HEK293 (cell line): ENCODE measurements at regions not wholly inside any gene's neighbourhood (a gene's known extent, or its start where the extent isn't known, plus 50 kb on each side); places are given as distances from the start of the nearest gene placed in this dataset.

ENCODE experiments used
- CTCF ChIA-PET: fragments of 350-600 bp; formaldehyde crosslinking; extraction: SDS; loops from one replicate; lab custom pipeline; 2021; ENCODE audit warnings: antibody characterized with exemption; lab: Yijun Ruan, JAX
- POLR2A ChIA-PET: fragments of 300-600 bp; formaldehyde crosslinking; extraction: SDS; loops from one replicate; lab custom pipeline; 2020; ENCODE audit warnings: antibody characterized with exemption, inconsistent platforms; lab: Yijun Ruan, JAX
- H3K27ac ChIP-seq: fragments of 200-500 bp; sonication (Bioruptor generic); 2 replicates; pipeline ENCODE4 v1.5.1; 2014; ENCODE audit warnings: low read depth, low read length, control low read depth, inconsistent platforms; ENCODE audit errors: extremely low read depth
- H3K36me3 ChIP-seq, 2 experiments: fragments of 200-500 bp in 1 of 2; sonication (Bioruptor generic) in 1 of 2; 1 replicate in 1 of 2; 2 replicates in 1 of 2; pipeline ENCODE4 v1.5.1; 2014 to 2017; ENCODE audit warnings: inconsistent platforms in 2 of 2, low read length in 2 of 2; ENCODE audit not compliant: control insufficient read depth in 2 of 2, insufficient read depth in 1 of 2
- H3K4me1 ChIP-seq: fragments of 200-500 bp; sonication (Bioruptor generic); 2 replicates; pipeline ENCODE4 v1.5.1; 2014; ENCODE audit warnings: mild to moderate bottlenecking, low read length, inconsistent platforms; ENCODE audit not compliant: control insufficient read depth, insufficient read depth
- H3K4me3 ChIP-seq: 2 replicates; pipeline ENCODE4 v1.5.1; 2011; ENCODE audit warnings: low read depth, mild to moderate bottlenecking, control low read depth, low read length, moderate library complexity
- H3K9me3 ChIP-seq: fragments of 200-500 bp; sonication (Bioruptor generic); 2 replicates; pipeline ENCODE4 v1.5.1; 2014; ENCODE audit warnings: low read depth, low read length, inconsistent platforms; ENCODE audit not compliant: control insufficient read depth, insufficient read depth
- BCL11A ChIP-seq: fragments of 450-650 bp; formaldehyde crosslinking; IDR thresholded peaks from 2 replicates; pipeline ENCODE4 v1.5.1; 2016; ENCODE audit warnings: low read depth, missing biosample characterization, missing genetic modification characterization
- GLI4 ChIP-seq: fragments of 450-650 bp; formaldehyde crosslinking; IDR thresholded peaks from 2 replicates; pipeline ENCODE4 v1.5.1; 2016; ENCODE audit warnings: missing biosample characterization, missing genetic modification characterization
- KLF8 ChIP-seq: fragments of 450-650 bp; formaldehyde crosslinking; IDR thresholded peaks from 2 replicates; pipeline ENCODE4 v1.5.1; 2016; ENCODE audit warnings: missing biosample characterization, missing genetic modification characterization
- OVOL3 ChIP-seq: fragments of 450-650 bp; formaldehyde crosslinking; IDR thresholded peaks from 2 replicates; pipeline ENCODE4 v1.5.1; 2016; ENCODE audit warnings: missing biosample characterization, missing genetic modification characterization
- YY2 ChIP-seq: fragments of 450-650 bp; formaldehyde crosslinking; IDR thresholded peaks from 2 replicates; pipeline ENCODE4 v1.5.1; 2016; ENCODE audit warnings: missing biosample characterization, missing genetic modification characterization
- ZBTB7A ChIP-seq: fragments of 450-650 bp; formaldehyde crosslinking; IDR thresholded peaks from 2 replicates; pipeline ENCODE4 v1.5.1; 2016; ENCODE audit warnings: low read depth, missing biosample characterization, missing genetic modification characterization
- ZFP41 ChIP-seq: fragments of 450-650 bp; formaldehyde crosslinking; IDR thresholded peaks from 2 replicates; pipeline ENCODE4 v1.5.1; 2016; ENCODE audit warnings: missing biosample characterization, missing genetic modification characterization, borderline replicate concordance
- ZNF214 ChIP-seq: fragments of 450-650 bp; formaldehyde crosslinking; IDR thresholded peaks from 2 replicates; pipeline ENCODE4 v1.5.1; 2017; ENCODE audit warnings: missing biosample characterization, mild to moderate bottlenecking, missing genetic modification characterization, borderline replicate concordance
- ZNF248 ChIP-seq: fragments of 450-650 bp; formaldehyde crosslinking; IDR thresholded peaks from 2 replicates; pipeline ENCODE4 v1.5.1; 2017; ENCODE audit warnings: missing biosample characterization, missing genetic modification characterization
- ZNF324 ChIP-seq: fragments of 450-650 bp; formaldehyde crosslinking; IDR thresholded peaks from 2 replicates; pipeline ENCODE4 v1.5.1; 2016; ENCODE audit warnings: missing biosample characterization, missing genetic modification characterization
- ZNF391 ChIP-seq: fragments of 450-650 bp; formaldehyde crosslinking; IDR thresholded peaks from 2 replicates; pipeline ENCODE4 v1.5.1; 2016; ENCODE audit warnings: low read depth, missing biosample characterization, missing genetic modification characterization, borderline replicate concordance
- ZNF394 ChIP-seq: fragments of 450-650 bp; formaldehyde crosslinking; IDR thresholded peaks from 2 replicates; pipeline ENCODE4 v1.5.1; 2016; ENCODE audit warnings: missing biosample characterization, missing genetic modification characterization, mild to moderate bottlenecking, moderate library complexity, borderline replicate concordance
- ZNF416 ChIP-seq: fragments of 450-650 bp; formaldehyde crosslinking; IDR thresholded peaks from 2 replicates; pipeline ENCODE4 v1.5.1; 2016; ENCODE audit warnings: missing biosample characterization, missing genetic modification characterization
- ZNF518A ChIP-seq: fragments of 450-650 bp; formaldehyde crosslinking; conservative IDR thresholded peaks from 2 replicates; pipeline ENCODE4 v1.5.1; 2016; ENCODE audit warnings: low read depth, missing biosample characterization, missing genetic modification characterization
- ZNF544 ChIP-seq: fragments of 450-650 bp; formaldehyde crosslinking; IDR thresholded peaks from 2 replicates; pipeline ENCODE4 v1.5.0; 2017; ENCODE audit warnings: missing biosample characterization, missing genetic modification characterization
- ZNF560 ChIP-seq: fragments of 450-650 bp; formaldehyde crosslinking; IDR thresholded peaks from 2 replicates; pipeline ENCODE4 v1.5.1; 2017; ENCODE audit warnings: missing biosample characterization, missing genetic modification characterization, borderline replicate concordance
- ZNF561 ChIP-seq: fragments of 450-650 bp; IDR thresholded peaks from 2 replicates; pipeline ENCODE4 v1.5.1; 2018; ENCODE audit warnings: missing biosample characterization, missing genetic modification characterization, borderline replicate concordance
- ZNF571 ChIP-seq: fragments of 450-650 bp; formaldehyde crosslinking; IDR thresholded peaks from 2 replicates; pipeline ENCODE4 v1.5.0; 2017; ENCODE audit warnings: missing biosample characterization, missing genetic modification characterization
- ZNF610 ChIP-seq: fragments of 450-650 bp; formaldehyde crosslinking; IDR thresholded peaks from 2 replicates; pipeline ENCODE4 v1.5.1; 2016; ENCODE audit warnings: missing biosample characterization, missing genetic modification characterization, borderline replicate concordance
- ZNF626 ChIP-seq: fragments of 450-650 bp; sonication (Bioruptor Pico); formaldehyde crosslinking; IDR thresholded peaks from 2 replicates; pipeline ENCODE4 v1.5.1; 2018; ENCODE audit warnings: missing biosample characterization, missing genetic modification characterization, inconsistent platforms
- ZNF701 ChIP-seq: fragments of 450-650 bp; formaldehyde crosslinking; IDR thresholded peaks from 2 replicates; pipeline ENCODE4 v1.5.1; 2016; ENCODE audit warnings: missing biosample characterization, missing genetic modification characterization
- ZNF704 ChIP-seq: fragments of 450-650 bp; formaldehyde crosslinking; IDR thresholded peaks from 2 replicates; pipeline ENCODE4 v1.5.1; 2016; ENCODE audit warnings: missing biosample characterization, missing genetic modification characterization
- ZNF777 ChIP-seq: fragments of 450-650 bp; formaldehyde crosslinking; IDR thresholded peaks from 2 replicates; pipeline ENCODE4 v1.5.1; 2017; ENCODE audit warnings: missing biosample characterization, missing genetic modification characterization, borderline replicate concordance
- ZSCAN16 ChIP-seq: fragments of 450-650 bp; formaldehyde crosslinking; IDR thresholded peaks from 2 replicates; pipeline ENCODE4 v1.5.1; 2016; ENCODE audit warnings: missing biosample characterization, missing genetic modification characterization
- TF ChIP-seq, protein P1 (sequence below): fragments of 450-650 bp; formaldehyde crosslinking; IDR thresholded peaks from 2 replicates; pipeline ENCODE4; 2016; ENCODE audit warnings: missing biosample characterization, missing genetic modification characterization
- TF ChIP-seq, protein P2 (sequence below): fragments of 450-650 bp; formaldehyde crosslinking; IDR thresholded peaks from 2 replicates; pipeline ENCODE4 v1.5.1; 2016; ENCODE audit warnings: missing biosample characterization, missing genetic modification characterization

DNA sequence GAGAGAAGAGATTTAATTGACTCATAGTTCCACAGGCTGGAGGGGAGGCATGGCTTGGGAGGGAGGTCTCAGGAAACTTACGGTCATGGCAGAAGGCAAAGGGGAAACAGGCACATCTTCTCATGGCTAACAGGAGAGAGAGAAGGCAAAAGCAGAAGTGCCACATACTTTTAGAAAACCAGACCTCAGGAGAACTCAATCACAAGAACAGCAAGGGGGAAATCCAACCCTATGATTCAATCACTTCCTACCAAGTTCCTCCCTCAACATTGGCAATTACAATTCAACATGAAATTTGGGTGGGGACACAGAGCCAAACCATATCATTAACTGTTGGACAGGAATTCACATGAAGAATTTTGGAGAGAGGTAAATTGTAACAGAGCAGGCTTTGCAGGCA is 485.3 kb upstream of the PITX2 start:
- CTCF ChIA-PET, result no interaction called here
- Histone ChIP-seq H3K4me1 (no peaks in the 10 kb centered on the region), H3K27ac (no peak overlapping the region), H3K4me3 (no peak overlapping the region), H3K36me3 (no peaks in the 10 kb centered on the region), H3K9me3 (no peaks in the 10 kb centered on the region)
- no peak for TF ChIP-seq ZNF701 (tag by site-specific recombination)
- no peak for TF ChIP-seq ZNF391
- TF ChIP-seq ZNF214 (tag by site-specific recombination), result no peak
- TF ChIP-seq ZNF416 (tag by site-specific recombination), result no peak
- no peak for TF ChIP-seq ZNF248
- no peak for TF ChIP-seq ZNF571 (tag by site-specific recombination)
- no peak for TF ChIP-seq ZNF777 (tag by site-specific recombination)
- TF ChIP-seq ZFP41 (tag by site-specific recombination), result no peak
- POLR2A ChIA-PET, result no interaction called here

GRCh38 chr4:111113591-111113990 is 490.7 kb upstream of the PITX2 start:
- no peaks in the 10 kb centered on the region for H3K36me3 ChIP-seq
- H3K4me3 ChIP-seq, result no peak overlapping the region
- no peak overlapping the region for H3K27ac ChIP-seq
- TF ChIP-seq ZNF544 (tag by site-specific recombination) (no peak), ZNF324 (no peak), OVOL3 (no peak), ZNF610 (tag by site-specific recombination) (no peak), BCL11A (tag by site-specific recombination) (no peak), ZBTB7A (tag by site-specific recombination) (no peak), KLF8 (tag by site-specific recombination) (no peak), ZNF626 (tag by site-specific recombination) (no peak), GLI4 (tag by site-specific recombination) (no peak), ZNF394 (tag by site-specific recombination) (no peak)
- TF ChIP-seq, protein P1, sequence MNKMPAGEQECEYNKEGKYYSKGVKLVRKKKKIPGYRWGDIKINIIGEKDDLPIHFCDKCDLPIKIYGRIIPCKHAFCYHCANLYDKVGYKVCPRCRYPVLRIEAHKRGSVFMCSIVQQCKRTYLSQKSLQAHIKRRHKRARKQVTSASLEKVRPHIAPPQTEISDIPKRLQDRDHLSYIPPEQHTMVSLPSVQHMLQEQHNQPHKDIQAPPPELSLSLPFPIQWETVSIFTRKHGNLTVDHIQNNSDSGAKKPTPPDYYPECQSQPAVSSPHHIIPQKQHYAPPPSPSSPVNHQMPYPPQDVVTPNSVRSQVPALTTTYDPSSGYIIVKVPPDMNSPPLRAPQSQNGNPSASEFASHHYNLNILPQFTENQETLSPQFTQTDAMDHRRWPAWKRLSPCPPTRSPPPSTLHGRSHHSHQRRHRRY (tag by site-specific recombination), result no peak
- no peaks in the 10 kb centered on the region for H3K9me3 ChIP-seq
- H3K4me1 ChIP-seq, result no peaks in the 10 kb centered on the region
- ChIA-PET POLR2A (no interaction called here), CTCF (no interaction called here)

DNA sequence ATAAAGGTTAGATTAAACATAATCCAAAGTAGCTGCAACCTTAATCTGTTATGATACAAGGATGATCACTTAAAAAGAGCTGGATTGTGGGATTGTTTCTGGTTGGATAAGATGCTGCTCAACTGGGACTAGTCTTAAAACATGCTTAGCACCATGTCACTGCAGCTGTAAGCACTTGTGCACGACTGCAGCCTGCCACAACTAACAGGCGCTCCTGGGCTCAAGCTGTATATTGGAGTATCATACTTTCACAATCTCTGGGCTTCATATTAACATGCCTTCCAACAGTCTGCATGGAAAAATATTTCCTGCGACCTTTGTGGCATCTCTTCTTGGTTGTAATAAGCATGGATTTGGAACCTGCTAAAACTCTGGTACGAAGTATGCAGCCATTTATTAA is 493.0 kb upstream of the PITX2 start:
- Histone ChIP-seq H3K27ac (no peak overlapping the region), H3K4me1 (no peaks in the 10 kb centered on the region), H3K4me3 (no peak overlapping the region), H3K9me3 (no peaks in the 10 kb centered on the region), H3K36me3 (no peaks in the 10 kb centered on the region)
- POLR2A ChIA-PET, result no interaction called here
- CTCF ChIA-PET, result no interaction called here
- TF ChIP-seq ZNF704 (tag by site-specific recombination), result no peak
- no peak for TF ChIP-seq ZSCAN16 (tag by site-specific recombination)
- TF ChIP-seq ZNF561, result no peak
- no peak for TF ChIP-seq ZNF560 (tag by site-specific recombination)
- TF ChIP-seq, protein P2, sequence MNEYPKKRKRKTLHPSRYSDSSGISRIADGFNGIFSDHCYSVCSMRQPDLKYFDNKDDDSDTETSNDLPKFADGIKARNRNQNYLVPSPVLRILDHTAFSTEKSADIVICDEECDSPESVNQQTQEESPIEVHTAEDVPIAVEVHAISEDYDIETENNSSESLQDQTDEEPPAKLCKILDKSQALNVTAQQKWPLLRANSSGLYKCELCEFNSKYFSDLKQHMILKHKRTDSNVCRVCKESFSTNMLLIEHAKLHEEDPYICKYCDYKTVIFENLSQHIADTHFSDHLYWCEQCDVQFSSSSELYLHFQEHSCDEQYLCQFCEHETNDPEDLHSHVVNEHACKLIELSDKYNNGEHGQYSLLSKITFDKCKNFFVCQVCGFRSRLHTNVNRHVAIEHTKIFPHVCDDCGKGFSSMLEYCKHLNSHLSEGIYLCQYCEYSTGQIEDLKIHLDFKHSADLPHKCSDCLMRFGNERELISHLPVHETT (tag by site-specific recombination), result no peak
- no peak for TF ChIP-seq YY2 (tag by site-specific recombination)
- TF ChIP-seq ZNF214 (tag by site-specific recombination), result no peak
- TF ChIP-seq ZNF518A, result no peak
